ENCODE measurements at regions not wholly inside any gene's neighbourhood (a gene's known extent, or its start where the extent isn't known, plus 50 kb on each side); places are given as distances from the start of the nearest gene placed in this dataset.

GRCh38 chr7:155874411-155874810 is 62.1 kb upstream of the SHH start:
- no peak for DNase-seq
- FAIRE-seq, result no peak

GRCh38 chr7:155874010-155874409 is 61.7 kb upstream of the SHH start:
- H3K27me3 ChIP-seq (ENCODE audit: control insufficient read depth, insufficient read depth, low read length), result no peaks in the 10 kb centered on the region
- no peak overlapping the region for H3K27ac ChIP-seq (ENCODE audit: low read depth in 2 of 2, low read length in 2 of 2)
- no peak for TF ChIP-seq CTCF (IDR thresholded peaks at IDR 0.05; ENCODE audit: borderline replicate concordance, extremely low read depth, insufficient read depth)
- intact Hi-C loops (cut with DNase I), result no loop called here
- DNase-seq, result no peak
- no peaks in the 10 kb centered on the region for H3K4me1 ChIP-seq (ENCODE audit: control insufficient read depth in 2 of 3, insufficient read depth in 2 of 3, low read depth in 1 of 3, low read length in 3 of 3)
- no peak for FAIRE-seq
- no peak overlapping the region for H3K9ac ChIP-seq (ENCODE audit: low read length in 3 of 3)
- H3K9me3 ChIP-seq (ENCODE audit: control insufficient read depth in 2 of 3, insufficient read depth in 1 of 3, low read length in 3 of 3), result no peaks in the 10 kb centered on the region
- H3K4me3 ChIP-seq (ENCODE audit: low read length in 3 of 3), result no peak overlapping the region
- no peaks in the 10 kb centered on the region for H3K36me3 ChIP-seq (ENCODE audit: control insufficient read depth in 2 of 3, insufficient read depth in 3 of 3, low read length in 3 of 3)

More at GRCh38 chr7:155874411-155874810, 62.1 kb upstream of the SHH start:
- no peak overlapping the region for H3K27ac ChIP-seq (ENCODE audit: low read depth in 2 of 2, low read length in 2 of 2)
- no peak overlapping the region for H3K9ac ChIP-seq (ENCODE audit: low read length in 3 of 3)
- no peaks in the 10 kb centered on the region for H3K9me3 ChIP-seq (ENCODE audit: control insufficient read depth in 2 of 3, insufficient read depth in 1 of 3, low read length in 3 of 3)
- intact Hi-C loops (cut with DNase I), result no loop called here
- H3K4me1 ChIP-seq (ENCODE audit: control insufficient read depth in 2 of 3, insufficient read depth in 2 of 3, low read depth in 1 of 3, low read length in 3 of 3), result no peaks in the 10 kb centered on the region
- H3K4me3 ChIP-seq (ENCODE audit: low read length in 3 of 3), result no peak overlapping the region
- no peak for TF ChIP-seq CTCF (IDR thresholded peaks at IDR 0.05; ENCODE audit: borderline replicate concordance, extremely low read depth, insufficient read depth)
- no peaks in the 10 kb centered on the region for H3K36me3 ChIP-seq (ENCODE audit: control insufficient read depth in 2 of 3, insufficient read depth in 3 of 3, low read length in 3 of 3)
- no peaks in the 10 kb centered on the region for H3K27me3 ChIP-seq (ENCODE audit: control insufficient read depth, insufficient read depth, low read length)

- intact Hi-C loops (cut with DNase I), result no loop called here
- H3K9me3 ChIP-seq (ENCODE audit: control insufficient read depth in 2 of 3, insufficient read depth in 1 of 3, low read length in 3 of 3), result no peaks in the 10 kb centered on the region
- no peak for DNase-seq
- H3K27ac ChIP-seq (ENCODE audit: low read depth in 2 of 2, low read length in 2 of 2), result no peak overlapping the region
- no peaks in the 10 kb centered on the region for H3K4me1 ChIP-seq (ENCODE audit: control insufficient read depth in 2 of 3, insufficient read depth in 2 of 3, low read depth in 1 of 3, low read length in 3 of 3)
- TF ChIP-seq CTCF (IDR thresholded peaks at IDR 0.05; ENCODE audit: borderline replicate concordance, extremely low read depth, insufficient read depth), result no peak
- no peak overlapping the region for H3K9ac ChIP-seq (ENCODE audit: low read length in 3 of 3)
- H3K4me3 ChIP-seq (ENCODE audit: low read length in 3 of 3), result no peak overlapping the region
- FAIRE-seq, result no peak
- H3K27me3 ChIP-seq (ENCODE audit: control insufficient read depth, insufficient read depth, low read length), result no peaks in the 10 kb centered on the region
- no peaks in the 10 kb centered on the region for H3K36me3 ChIP-seq (ENCODE audit: control insufficient read depth in 2 of 3, insufficient read depth in 3 of 3, low read length in 3 of 3)
These were observed 60.6 kb upstream of the SHH start for GRCh38 chr7:155872678-155873369.

GRCh38 chr7:155871211-155871610 is 58.9 kb upstream of the SHH start:
- intact Hi-C loops (cut with DNase I), result no loop called here
- no peaks in the 10 kb centered on the region for H3K9me3 ChIP-seq (ENCODE audit: control insufficient read depth in 2 of 3, insufficient read depth in 1 of 3, low read length in 3 of 3)
- H3K36me3 ChIP-seq (ENCODE audit: control insufficient read depth in 2 of 3, insufficient read depth in 3 of 3, low read length in 3 of 3), result no peaks in the 10 kb centered on the region

More at GRCh38 chr7:155871211-155871610, 58.9 kb upstream of the SHH start:
- H3K4me1 ChIP-seq (ENCODE audit: control insufficient read depth in 2 of 3, insufficient read depth in 2 of 3, low read depth in 1 of 3, low read length in 3 of 3), result no peaks in the 10 kb centered on the region
- no peaks in the 10 kb centered on the region for H3K27me3 ChIP-seq (ENCODE audit: control insufficient read depth, insufficient read depth, low read length)
- H3K9ac ChIP-seq (ENCODE audit: low read length in 3 of 3), result no peak overlapping the region
- no peak for TF ChIP-seq CTCF (IDR thresholded peaks at IDR 0.05; ENCODE audit: borderline replicate concordance, extremely low read depth, insufficient read depth)
- no peak overlapping the region for H3K27ac ChIP-seq (ENCODE audit: low read depth in 2 of 2, low read length in 2 of 2)
- H3K4me3 ChIP-seq (ENCODE audit: low read length in 3 of 3), result no peak overlapping the region
- FAIRE-seq (no peak), DNase-seq (no peak)

Data from kidney (tissue), 13 donors.